H9 (cell line): ENCODE measurements at regions not wholly inside any gene's neighbourhood (a gene's known extent, or its start where the extent isn't known, plus 50 kb on each side); places are given as distances from the start of the nearest gene placed in this dataset.

Experiments
- DNase-seq: peaks from one replicate; pipeline ENCODE4 v3.0.0-alpha.2; 2017
- H2AFZ ChIP-seq: one replicate; pipeline ENCODE4 v1.6.1; 2013; ENCODE audit warnings: mild to moderate bottlenecking, low read length, control low read depth, moderate library complexity
- H2AK5ac ChIP-seq: 2 replicates; pipeline ENCODE4 v1.6.1; 2013; ENCODE audit warnings: low read length, control low read depth, mixed read lengths; ENCODE audit not compliant: insufficient read length
- H2BK120ac ChIP-seq: one replicate; pipeline ENCODE4 v1.6.1; 2013; ENCODE audit warnings: low read depth, mild to moderate bottlenecking, low read length, control low read depth, inconsistent platforms; ENCODE audit not compliant: poor library complexity, severe bottlenecking
- H2BK12ac ChIP-seq: 2 replicates; pipeline ENCODE4 v1.6.1; 2013; ENCODE audit warnings: low read length, control low read depth, mixed read lengths, low read depth; ENCODE audit not compliant: insufficient read length
- H2BK15ac ChIP-seq: 2 replicates; pipeline ENCODE4 v1.6.1; 2013; ENCODE audit warnings: low read depth, low read length, control low read depth
- H2BK20ac ChIP-seq: one replicate; pipeline ENCODE4 v1.6.1; 2013; ENCODE audit warnings: low read depth, mild to moderate bottlenecking, low read length, control low read depth, inconsistent platforms; ENCODE audit not compliant: poor library complexity, severe bottlenecking
- H2BK5ac ChIP-seq: 2 replicates; pipeline ENCODE4 v1.6.1; 2013; ENCODE audit warnings: low read length, control low read depth, mixed read lengths; ENCODE audit not compliant: insufficient read length
- H3K14ac ChIP-seq: 2 replicates; pipeline ENCODE4 v1.6.1; 2013; ENCODE audit warnings: low read length, control low read depth; ENCODE audit not compliant: insufficient read depth
- H3K18ac ChIP-seq: 2 replicates; pipeline ENCODE4 v1.6.1; 2013; ENCODE audit warnings: low read depth, mild to moderate bottlenecking, mixed read lengths, low read length, control low read depth; ENCODE audit not compliant: insufficient read length
- H3K23ac ChIP-seq: 2 replicates; pipeline ENCODE4 v1.6.1; 2013; ENCODE audit warnings: low read length, control low read depth, mixed read lengths, low read depth; ENCODE audit not compliant: insufficient read length
- H3K23me2 ChIP-seq: 2 replicates; pipeline ENCODE4 v1.6.1; 2013; ENCODE audit warnings: low read depth, mild to moderate bottlenecking, mixed read lengths, low read length, control low read depth; ENCODE audit not compliant: insufficient read length, poor library complexity, severe bottlenecking
- H3K27ac ChIP-seq: 2 replicates; pipeline ENCODE4 v1.5.1; 2013; ENCODE audit warnings: low read length, control low read depth, mixed read lengths, low read depth; ENCODE audit not compliant: insufficient read length
- H3K27me3 ChIP-seq: 2 replicates; pipeline ENCODE4 v1.6.1; 2013; ENCODE audit warnings: low read length, control low read depth, inconsistent platforms; ENCODE audit not compliant: insufficient read depth
- H3K4ac ChIP-seq: 2 replicates; pipeline ENCODE4 v1.6.1; 2013; ENCODE audit warnings: low read depth, mild to moderate bottlenecking, control low read depth, inconsistent platforms, low read length, moderate library complexity
- H3K4me1 ChIP-seq: 2 replicates; pipeline ENCODE4 v1.6.1; 2013; ENCODE audit warnings: low read length, control low read depth, inconsistent platforms; ENCODE audit not compliant: insufficient read depth
- H3K4me2 ChIP-seq: 2 replicates; pipeline ENCODE4 v1.6.1; 2013; ENCODE audit warnings: low read length, control low read depth, mixed read lengths; ENCODE audit not compliant: insufficient read length, insufficient read depth
- H3K56ac ChIP-seq: 2 replicates; pipeline ENCODE4 v1.6.1; 2013; ENCODE audit warnings: low read depth, mild to moderate bottlenecking, mixed read lengths, low read length, control low read depth; ENCODE audit not compliant: insufficient read length
- H3K79me1 ChIP-seq: 2 replicates; pipeline ENCODE4 v1.6.1; 2013; ENCODE audit warnings: low read depth, mild to moderate bottlenecking, moderate library complexity, low read length, control low read depth, inconsistent platforms; ENCODE audit not compliant: insufficient read depth, poor library complexity, severe bottlenecking
- H3K79me2 ChIP-seq: 2 replicates; pipeline ENCODE4 v1.6.1; 2013; ENCODE audit warnings: low read length, control low read depth, inconsistent platforms; ENCODE audit not compliant: insufficient read depth
- H3K9ac ChIP-seq: 2 replicates; pipeline ENCODE4 v1.6.1; 2013; ENCODE audit warnings: low read length, control low read depth, mixed read lengths; ENCODE audit not compliant: insufficient read length; ENCODE audit errors: extremely low read depth
- H3K9me3 ChIP-seq: one replicate; pipeline ENCODE4 v1.6.1; 2013; ENCODE audit warnings: low read depth, low read length, inconsistent platforms; ENCODE audit not compliant: control insufficient read depth
- H3T11ph ChIP-seq: one replicate; pipeline ENCODE4 v1.6.1; 2013; ENCODE audit warnings: mild to moderate bottlenecking, low read length, control low read depth, inconsistent platforms
- H4K20me1 ChIP-seq: one replicate; pipeline ENCODE4 v1.6.1; 2013; ENCODE audit not compliant: control insufficient read depth, insufficient read length, insufficient read depth
- H4K5ac ChIP-seq: 2 replicates; pipeline ENCODE4 v1.6.1; 2013; ENCODE audit warnings: low read depth, mild to moderate bottlenecking, mixed read lengths, low read length, control low read depth; ENCODE audit not compliant: insufficient read length
- H4K8ac ChIP-seq: replicated peaks from 2 replicates; pipeline ENCODE4 v1.6.1; 2013; ENCODE audit warnings: low read length, control low read depth, mixed read lengths, low read depth; ENCODE audit not compliant: insufficient read length
- H4K91ac ChIP-seq: 2 replicates; pipeline ENCODE4 v1.6.1; 2013; ENCODE audit warnings: low read depth, mild to moderate bottlenecking, moderate library complexity, mixed read lengths, low read length, control low read depth; ENCODE audit not compliant: insufficient read length
- H3K27ac Mint-ChIP-seq, 3 experiments: 2 replicates in 2 of 3; 3 replicates in 1 of 3; pipeline ENCODE4 v1.8.0; 2020 to 2021; ENCODE audit warnings: mixed read lengths in 3 of 3, mild to moderate bottlenecking in 1 of 3, moderate library complexity in 1 of 3
- H3K27me3 Mint-ChIP-seq: 2 replicates; pipeline ENCODE4 v1.8.0; 2021; ENCODE audit warnings: low read depth, mild to moderate bottlenecking, moderate library complexity, mixed read lengths
- H3K36me3 Mint-ChIP-seq, 3 experiments: 2 replicates in 2 of 3; 3 replicates in 1 of 3; pipeline ENCODE4 v1.8.0; 2020 to 2021; ENCODE audit warnings: low read depth in 3 of 3, mixed read lengths in 3 of 3; ENCODE audit not compliant: insufficient read depth in 1 of 3
- H3K4me1 Mint-ChIP-seq, 2 experiments: 2 replicates each; pipeline ENCODE4 v1.8.0; 2020; ENCODE audit warnings: mixed read lengths in 2 of 2
- H3K4me3 Mint-ChIP-seq, 2 experiments: 2 replicates in 1 of 2; 3 replicates in 1 of 2; pipeline ENCODE4 v1.8.0; 2020 to 2021; ENCODE audit warnings: mild to moderate bottlenecking in 2 of 2, mixed read lengths in 2 of 2, moderate library complexity in 1 of 2
- H3K9me3 Mint-ChIP-seq, 2 experiments: 2 replicates in 1 of 2; 3 replicates in 1 of 2; pipeline ENCODE4 v1.8.0; 2020; ENCODE audit warnings: mild to moderate bottlenecking in 2 of 2, mixed read lengths in 2 of 2, moderate library complexity in 1 of 2
- WGBS: extraction: QIAGEN DNeasy Blood & Tissue Kit; methylation state at CpG from one replicate; pipeline ENCODE4 v1.1.7; 2013; ENCODE audit warnings: missing lambda C conversion rate, low lambda C conversion rate, mixed read lengths; ENCODE audit not compliant: insufficient read length; ENCODE audit errors: extremely low coverage; 5-methylcytosine and 5-hydroxymethylcytosine counted together
- TF ChIP-seq, protein P1 (sequence below): fragments of 200-600 bp; sonication (generic); conservative IDR thresholded peaks from 3 replicates; pipeline ENCODE4 v1.8.0; 2021; ENCODE audit warnings: antibody characterized with exemption, mild to moderate bottlenecking

DNA sequence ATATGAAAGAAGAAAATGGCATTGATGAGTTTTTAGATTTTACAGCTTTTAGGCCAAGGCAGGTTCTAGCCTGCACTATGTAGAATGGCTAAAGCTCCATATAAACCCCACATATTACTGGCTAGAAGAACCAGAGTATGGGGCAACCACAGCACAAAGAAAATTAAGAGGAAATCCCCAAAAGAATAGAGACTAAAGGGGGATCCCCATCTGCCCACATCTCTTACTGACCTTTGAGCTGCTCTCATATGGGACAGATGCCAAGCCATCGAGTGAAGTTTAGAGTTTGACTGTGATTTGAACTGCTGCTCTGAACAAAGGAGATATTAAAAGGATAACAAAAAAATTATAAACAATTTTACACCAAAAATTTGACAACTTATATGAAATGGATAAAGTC, 102.2 kb upstream of the HAO2 start:
- H3K79me2 ChIP-seq = no peaks in the 10 kb centered on the region

More for the DNA sequence above, 102.2 kb upstream of the HAO2 start:
- no peak overlapping the region for H3K4ac ChIP-seq
- H3K56ac ChIP-seq = no peak overlapping the region
- H3K4me1 Mint-ChIP-seq = no peaks in the 10 kb centered on the region
- no peak overlapping the region for H3K27ac Mint-ChIP-seq
- no peak overlapping the region for H2BK20ac ChIP-seq
- no peaks in the 10 kb centered on the region for H3K79me1 ChIP-seq
- no peaks in the 10 kb centered on the region for H3K9me3 ChIP-seq
- H2BK5ac ChIP-seq = no peak overlapping the region
- no peaks in the 10 kb centered on the region; a peak in 1 of 5 replicates for H3K9me3 Mint-ChIP-seq
- no peak overlapping the region for H3K27ac ChIP-seq
- no peak overlapping the region for H3K4me2 ChIP-seq
- H3K4me1 ChIP-seq = no peaks in the 10 kb centered on the region
- no peaks in the 10 kb centered on the region; the same call in 1 of the 2 replicates for H3K27me3 Mint-ChIP-seq
- H3K18ac ChIP-seq = no peak overlapping the region
- no peaks in the 10 kb centered on the region for H3K27me3 ChIP-seq
- no peak overlapping the region for H2BK12ac ChIP-seq
- H3K9ac ChIP-seq = no peak overlapping the region
- H4K91ac ChIP-seq = no peak overlapping the region
- H3T11ph ChIP-seq = no peak overlapping the region
- no peak for DNase-seq
- no peak overlapping the region for H4K8ac ChIP-seq
- no peak overlapping the region for H3K14ac ChIP-seq
- no peaks in the 10 kb centered on the region for H3K23me2 ChIP-seq
- TF ChIP-seq, protein P1, sequence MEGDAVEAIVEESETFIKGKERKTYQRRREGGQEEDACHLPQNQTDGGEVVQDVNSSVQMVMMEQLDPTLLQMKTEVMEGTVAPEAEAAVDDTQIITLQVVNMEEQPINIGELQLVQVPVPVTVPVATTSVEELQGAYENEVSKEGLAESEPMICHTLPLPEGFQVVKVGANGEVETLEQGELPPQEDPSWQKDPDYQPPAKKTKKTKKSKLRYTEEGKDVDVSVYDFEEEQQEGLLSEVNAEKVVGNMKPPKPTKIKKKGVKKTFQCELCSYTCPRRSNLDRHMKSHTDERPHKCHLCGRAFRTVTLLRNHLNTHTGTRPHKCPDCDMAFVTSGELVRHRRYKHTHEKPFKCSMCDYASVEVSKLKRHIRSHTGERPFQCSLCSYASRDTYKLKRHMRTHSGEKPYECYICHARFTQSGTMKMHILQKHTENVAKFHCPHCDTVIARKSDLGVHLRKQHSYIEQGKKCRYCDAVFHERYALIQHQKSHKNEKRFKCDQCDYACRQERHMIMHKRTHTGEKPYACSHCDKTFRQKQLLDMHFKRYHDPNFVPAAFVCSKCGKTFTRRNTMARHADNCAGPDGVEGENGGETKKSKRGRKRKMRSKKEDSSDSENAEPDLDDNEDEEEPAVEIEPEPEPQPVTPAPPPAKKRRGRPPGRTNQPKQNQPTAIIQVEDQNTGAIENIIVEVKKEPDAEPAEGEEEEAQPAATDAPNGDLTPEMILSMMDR = no peak
- no peak overlapping the region for H3K23ac ChIP-seq
- no CpG with 5 or more reads among the region's 1 CpG for WGBS
- peaks cover 0 to 6% (median 0%) of the 10 kb centered on the region in 3 experiments; a peak in 2 of 7 replicates for H3K36me3 Mint-ChIP-seq
- no peak overlapping the region for H4K5ac ChIP-seq
- no peak overlapping the region for H2AFZ ChIP-seq
- no peak overlapping the region for H2BK15ac ChIP-seq
- no peak overlapping the region for H2BK120ac ChIP-seq
- H4K20me1 ChIP-seq = no peaks in the 10 kb centered on the region
- H2AK5ac ChIP-seq = no peak overlapping the region
- H3K4me3 Mint-ChIP-seq = no peak overlapping the region
